IPS DF 6.9 (cell line): ENCODE measurements at regions not wholly inside any gene's neighbourhood (a gene's known extent, or its start where the extent isn't known, plus 50 kb on each side); places are given as distances from the start of the nearest gene placed in this dataset.

ENCODE experiments used
- DNase-seq: peaks from one replicate; pipeline ENCODE4 v3.0.0-alpha.2; 2013; ENCODE audit warnings: low read depth, low spot score
- H3K27ac ChIP-seq: one replicate; pipeline ENCODE4 v1.5.1; 2013; ENCODE audit warnings: low read length, control low read depth
- H3K27me3 ChIP-seq: 2 replicates; pipeline ENCODE4 v1.6.1; 2013; ENCODE audit warnings: mild to moderate bottlenecking, low read length; ENCODE audit not compliant: control insufficient read depth, insufficient read depth
- H3K36me3 ChIP-seq: 2 replicates; pipeline ENCODE4 v1.6.1; 2013; ENCODE audit warnings: low read length; ENCODE audit not compliant: control insufficient read depth, insufficient read depth
- H3K4me1 ChIP-seq: 2 replicates; pipeline ENCODE4 v1.6.1; 2013; ENCODE audit warnings: low read length; ENCODE audit not compliant: control insufficient read depth, insufficient read depth
- H3K4me3 ChIP-seq: 2 replicates; pipeline ENCODE4 v1.5.1; 2013; ENCODE audit warnings: mild to moderate bottlenecking, low read length
- H3K9me3 ChIP-seq: 2 replicates; pipeline ENCODE4 v1.6.1; 2013; ENCODE audit warnings: low read length, inconsistent platforms; ENCODE audit not compliant: control insufficient read depth, insufficient read depth
- WGBS: extraction: QIAGEN DNeasy Blood & Tissue Kit; methylation state at CpG from one replicate; pipeline ENCODE4 v1.1.7; 2013; ENCODE audit warnings: mixed read lengths, missing lambda C conversion rate; ENCODE audit not compliant: insufficient read length, insufficient coverage; 5-methylcytosine and 5-hydroxymethylcytosine counted together

DNA sequence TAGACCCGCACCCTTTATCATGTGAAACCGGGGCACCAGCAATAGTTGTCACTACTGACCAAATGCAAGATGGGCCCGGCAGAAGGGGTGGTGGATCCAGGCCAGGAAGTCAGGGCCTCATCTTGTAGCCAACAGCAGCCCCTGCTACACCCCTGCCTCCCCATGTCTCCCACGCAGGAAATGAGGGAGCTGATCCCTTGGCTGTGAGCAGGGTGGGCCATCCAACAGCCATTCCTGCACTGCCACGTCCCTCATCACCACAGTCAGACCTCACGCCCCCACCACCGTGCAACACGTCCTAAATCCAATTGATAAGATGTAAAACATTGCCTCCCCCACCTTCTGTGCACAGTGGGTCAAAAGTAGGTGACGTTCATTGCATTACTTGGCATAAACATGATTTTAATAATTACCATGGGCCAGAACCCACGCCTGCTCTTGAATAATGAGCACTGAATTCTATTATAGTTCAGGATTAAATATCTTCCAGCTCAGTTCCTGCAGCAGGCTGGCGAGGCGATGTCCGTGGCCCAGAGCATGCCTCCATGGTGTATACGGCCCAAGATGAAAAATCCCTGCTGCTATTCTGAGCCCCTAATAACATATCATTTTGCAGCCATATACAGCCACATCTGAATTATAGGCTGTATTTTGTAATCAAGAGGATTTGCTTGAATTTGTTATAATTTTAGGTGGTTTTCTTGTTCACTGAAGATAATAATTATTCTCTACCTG, 1373.8 kb downstream of the BRD1 start:
- Histone ChIP-seq H3K4me3 (no peak overlapping the region), H3K4me1 (no peaks in the 10 kb centered on the region), H3K9me3 (peaks cover 24% of the 10 kb centered on the region), H3K27me3 (no peaks in the 10 kb centered on the region), H3K36me3 (no peaks in the 10 kb centered on the region), H3K27ac (no peak overlapping the region)
- DNase-seq: no peak
- no CpG with 5 or more reads among the region's 14 CpGs for WGBS

DNA sequence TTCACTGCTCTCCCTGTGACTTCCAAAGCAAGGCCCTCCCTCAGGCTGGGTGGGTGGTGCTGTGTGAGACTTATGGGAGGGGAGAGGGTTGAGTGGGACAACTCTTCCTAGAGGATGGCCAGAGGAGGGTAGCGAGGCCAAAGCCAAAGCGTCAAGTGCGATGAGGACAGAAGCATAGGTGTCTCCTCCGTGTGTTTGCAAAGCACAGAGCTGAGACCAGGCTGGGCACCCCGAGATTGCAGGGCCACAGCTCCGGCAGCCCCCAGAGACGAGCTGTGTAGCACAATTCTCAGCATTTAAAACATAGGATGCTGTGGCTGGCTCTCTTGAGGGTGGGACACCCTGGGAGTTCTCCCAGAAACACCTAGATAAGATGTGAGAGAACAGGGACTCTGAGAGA, 1374.5 kb downstream of the BRD1 start:
- Histone ChIP-seq H3K9me3 (peaks cover 28% of the 10 kb centered on the region), H3K27ac (no peak overlapping the region), H3K4me1 (no peaks in the 10 kb centered on the region), H3K27me3 (no peaks in the 10 kb centered on the region), H3K36me3 (no peaks in the 10 kb centered on the region), H3K4me3 (no peak overlapping the region)
- no peak for DNase-seq
- WGBS: no CpG with 5 or more reads among the region's 7 CpGs

DNA sequence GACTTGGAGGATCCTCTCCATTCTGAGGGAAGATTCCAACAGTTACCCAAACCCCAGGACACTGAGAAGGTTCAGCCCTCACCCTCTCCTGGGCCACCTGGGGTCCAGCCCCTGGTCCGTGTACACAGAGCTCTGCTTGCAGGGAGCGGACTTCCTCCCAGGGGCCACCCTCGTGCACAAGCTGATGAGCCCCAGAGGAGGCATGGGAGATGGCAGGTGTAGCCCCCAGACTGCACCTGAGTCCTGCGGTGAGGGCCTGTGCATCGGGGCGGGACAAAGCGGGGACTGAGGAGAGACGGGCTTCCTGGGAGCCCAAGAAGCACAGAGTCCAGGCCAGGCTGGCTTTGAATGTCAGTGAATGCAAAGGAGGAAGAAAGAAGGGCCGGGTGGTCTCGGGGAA, 1374.9 kb downstream of the BRD1 start:
- no peaks in the 10 kb centered on the region for H3K36me3 ChIP-seq
- no peaks in the 10 kb centered on the region for H3K4me1 ChIP-seq
- DNase-seq: no peak
- WGBS: no CpG with 5 or more reads among the region's 10 CpGs
- peaks cover 30% of the 10 kb centered on the region for H3K9me3 ChIP-seq
- no peaks in the 10 kb centered on the region for H3K27me3 ChIP-seq
- H3K4me3 ChIP-seq: no peak overlapping the region
- no peak overlapping the region for H3K27ac ChIP-seq

DNA sequence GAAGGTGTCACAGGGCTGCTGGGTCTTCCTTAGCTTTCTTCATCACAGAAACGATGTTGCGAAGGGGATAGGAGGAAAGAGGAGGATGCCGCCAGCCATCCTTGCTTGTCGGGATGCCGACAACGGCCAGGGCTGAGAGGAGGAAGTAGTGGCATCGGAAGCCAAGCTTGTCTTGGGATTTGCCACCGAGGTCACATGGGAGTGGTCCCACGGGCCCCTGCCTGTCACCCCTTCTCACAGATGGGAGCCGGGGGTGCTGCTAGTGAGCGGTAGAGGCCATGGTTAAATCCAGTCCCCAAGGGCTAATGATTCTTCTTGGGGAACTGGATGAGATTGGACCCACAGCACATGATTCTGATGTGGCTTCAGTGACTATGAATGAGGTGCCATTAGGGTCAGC, 1375.8 kb downstream of the BRD1 start:
- DNase-seq: no peak
- H3K27ac ChIP-seq: no peak overlapping the region
- H3K4me3 ChIP-seq: no peak overlapping the region
- H3K4me1 ChIP-seq: no peaks in the 10 kb centered on the region
- H3K27me3 ChIP-seq: no peaks in the 10 kb centered on the region
- peaks cover 30% of the 10 kb centered on the region for H3K9me3 ChIP-seq
- no peaks in the 10 kb centered on the region for H3K36me3 ChIP-seq
- WGBS: no CpG with 5 or more reads among the region's 11 CpGs

DNA sequence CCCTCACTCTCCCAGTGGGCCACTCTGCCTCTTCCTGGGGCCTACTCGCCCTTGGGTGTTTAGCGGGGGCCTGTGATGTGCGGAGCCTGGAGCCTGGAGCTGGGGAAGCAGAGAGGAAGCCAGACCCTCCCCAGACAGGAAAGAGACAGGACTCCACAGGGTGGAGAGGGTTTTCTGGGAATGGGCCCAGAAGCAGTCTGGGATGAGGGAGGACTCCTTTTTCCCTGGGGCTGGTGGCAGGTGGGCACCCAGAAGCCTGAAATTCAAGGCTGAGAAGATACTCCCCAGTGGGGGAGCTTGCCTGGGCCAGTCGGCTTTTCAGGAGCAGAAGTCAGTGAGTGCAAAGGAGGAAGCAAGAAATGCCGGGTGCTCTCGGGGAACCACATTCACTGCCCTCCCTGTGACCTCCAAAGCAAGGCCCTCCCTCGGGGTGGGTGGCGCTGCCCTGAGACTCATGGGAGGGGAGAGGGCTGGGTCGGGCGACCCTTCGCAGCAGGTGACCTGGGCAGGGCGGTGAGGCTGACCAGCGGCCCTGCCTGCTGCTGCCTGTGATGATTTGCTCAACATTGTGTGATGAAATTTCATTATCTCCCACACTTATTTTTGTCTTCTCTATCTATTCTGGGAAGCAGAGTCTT, 1377.4 kb downstream of the BRD1 start:
- Histone ChIP-seq H3K4me3 (no peak overlapping the region), H3K9me3 (peaks cover 33% of the 10 kb centered on the region), H3K36me3 (no peaks in the 10 kb centered on the region), H3K4me1 (no peaks in the 10 kb centered on the region), H3K27me3 (no peaks in the 10 kb centered on the region), H3K27ac (no peak overlapping the region)
- no CpG with 5 or more reads among the region's 13 CpGs for WGBS
- no peak for DNase-seq

DNA sequence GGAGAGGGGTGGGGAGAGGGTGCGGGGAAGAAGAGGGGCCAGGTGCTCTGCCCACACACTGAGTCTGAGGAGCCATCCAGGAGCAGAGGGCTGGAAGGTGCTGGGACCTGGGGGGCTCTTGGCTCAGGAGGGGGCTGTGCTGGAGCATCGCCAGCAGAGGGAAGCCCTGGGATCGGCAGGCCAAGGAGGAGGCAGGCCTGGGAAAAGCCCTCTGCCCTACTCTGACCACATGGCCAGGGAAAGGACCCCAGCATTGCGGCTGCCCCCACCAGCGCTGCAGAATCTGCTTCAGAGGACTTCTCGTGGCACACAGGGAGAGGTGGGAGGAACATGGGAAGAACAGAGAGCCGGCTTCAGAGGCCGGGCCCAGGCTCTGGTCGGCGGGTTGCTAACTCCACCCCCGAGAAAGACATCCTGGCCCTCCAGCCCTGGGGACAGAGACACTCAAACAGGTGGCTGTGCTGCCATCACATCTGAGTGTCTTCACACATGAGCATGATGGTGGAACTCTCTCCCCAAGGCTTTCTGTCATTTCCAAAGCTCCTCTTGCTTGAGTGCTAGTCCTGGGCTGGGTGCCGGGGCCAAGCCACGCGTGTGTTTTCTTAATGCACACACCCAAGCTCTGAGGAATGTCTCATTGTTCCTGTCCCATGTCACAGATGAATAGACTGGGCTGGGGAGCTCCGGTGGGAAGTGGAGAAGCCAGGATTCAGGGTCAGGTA, 1378.0 kb downstream of the BRD1 start:
- Histone ChIP-seq H3K27ac (no peak overlapping the region), H3K9me3 (peaks cover 34% of the 10 kb centered on the region), H3K36me3 (no peaks in the 10 kb centered on the region), H3K4me3 (no peak overlapping the region), H3K4me1 (no peaks in the 10 kb centered on the region), H3K27me3 (no peaks in the 10 kb centered on the region)
- WGBS: no CpG with 5 or more reads among the region's 15 CpGs
- DNase-seq: no peak

DNA sequence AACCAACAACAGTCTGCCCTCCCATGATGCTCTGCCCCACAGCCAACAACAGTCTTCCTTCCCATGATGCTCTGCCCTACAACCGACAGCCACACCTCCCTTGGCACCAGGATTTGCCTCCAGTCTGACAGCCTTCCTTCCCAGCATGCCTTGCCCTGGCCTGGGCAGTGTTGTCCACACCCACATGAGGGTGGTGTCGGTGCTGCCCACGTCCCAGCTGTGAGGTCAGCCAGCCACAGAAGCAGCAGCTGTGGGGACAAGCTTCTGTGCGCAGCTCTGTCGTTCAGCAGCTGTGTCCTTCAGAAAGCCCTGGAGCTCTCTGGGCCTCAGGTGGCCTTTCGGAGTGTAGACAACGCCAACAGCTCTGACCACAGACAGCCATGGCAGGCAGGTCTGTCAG, 1378.9 kb downstream of the BRD1 start:
- no peak for DNase-seq
- no CpG with 5 or more reads among the region's 7 CpGs for WGBS
- H3K27me3 ChIP-seq: no peaks in the 10 kb centered on the region
- no peaks in the 10 kb centered on the region for H3K36me3 ChIP-seq
- no peak overlapping the region for H3K27ac ChIP-seq
- H3K4me3 ChIP-seq: no peak overlapping the region
- peaks cover 31% of the 10 kb centered on the region for H3K9me3 ChIP-seq
- H3K4me1 ChIP-seq: no peaks in the 10 kb centered on the region

DNA sequence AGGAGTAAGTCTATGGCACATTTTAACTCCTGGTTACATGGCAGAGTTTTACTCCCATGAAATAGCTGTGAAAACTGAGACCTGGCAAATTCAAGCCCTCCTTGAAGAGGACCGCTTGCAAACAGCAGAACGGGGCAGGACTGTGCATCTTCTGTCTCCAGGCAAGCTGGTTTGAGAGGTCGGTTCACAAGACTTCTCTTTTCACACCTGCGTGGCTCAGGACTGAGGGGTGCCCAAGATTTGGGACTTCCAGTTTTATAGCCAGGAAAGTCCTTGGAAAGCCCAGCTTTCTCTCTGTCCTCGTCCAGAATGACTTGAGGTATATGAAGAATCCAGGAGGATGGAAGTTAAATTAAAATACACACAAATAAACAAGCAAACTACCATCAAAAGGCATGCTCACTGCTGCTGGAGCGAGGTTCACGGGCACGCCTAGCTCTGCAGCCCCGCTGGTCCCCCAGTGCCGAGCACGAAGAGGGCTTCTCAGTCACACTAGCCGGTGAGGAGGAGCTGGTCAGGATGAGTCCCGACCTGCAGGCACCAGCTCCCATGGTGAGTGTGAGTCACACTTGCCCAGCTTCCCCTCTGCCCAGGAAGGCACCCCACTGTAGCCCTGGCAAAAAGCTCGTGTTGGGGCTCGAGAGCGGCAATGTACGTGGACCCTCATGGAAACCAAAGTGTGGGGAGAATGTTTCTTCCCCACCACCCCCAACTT, 1382.4 kb downstream of the BRD1 start:
- no peaks in the 10 kb centered on the region for H3K4me1 ChIP-seq
- no CpG with 5 or more reads among the region's 17 CpGs for WGBS

DNA sequence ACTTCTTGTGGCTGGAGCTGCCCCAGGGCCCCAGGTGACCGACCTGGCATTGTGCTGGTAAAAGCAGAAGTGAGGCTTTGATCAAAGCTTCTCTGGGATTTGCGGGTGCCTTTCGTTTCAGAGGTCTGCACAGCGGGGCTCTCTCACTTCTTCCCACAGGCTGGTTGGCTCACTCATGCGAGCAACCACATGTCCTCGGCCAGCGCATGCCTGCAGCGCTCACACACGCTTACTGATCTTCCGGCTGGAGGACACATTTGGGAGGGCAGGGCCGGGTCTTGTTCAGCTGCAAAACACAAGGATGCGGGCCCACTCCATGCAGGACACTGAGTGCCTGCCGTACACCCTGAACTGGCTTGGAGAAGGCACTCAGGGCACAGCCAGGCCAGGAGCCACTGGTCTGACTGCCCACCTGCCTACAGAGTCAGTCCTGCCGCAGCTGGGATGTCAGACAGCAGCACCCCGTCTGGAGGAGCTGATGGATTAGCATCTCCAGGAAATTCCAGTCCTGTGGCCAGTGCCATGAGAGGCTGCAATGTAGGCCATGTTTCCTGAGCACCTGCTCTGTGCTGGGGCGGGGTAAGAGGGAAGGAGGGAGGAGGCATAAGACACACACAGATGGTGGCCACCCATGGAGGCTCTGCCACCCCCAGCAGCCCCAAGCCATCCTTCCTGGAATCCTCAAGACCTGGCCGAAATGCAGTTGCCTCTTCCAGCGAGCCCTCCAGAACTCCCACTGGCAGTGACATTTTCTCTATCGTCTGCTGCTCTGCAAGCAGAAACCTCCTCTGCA, 1383.2 kb downstream of the BRD1 start:
- no peaks in the 10 kb centered on the region for H3K4me1 ChIP-seq
- no peak for DNase-seq
- peaks cover 30% of the 10 kb centered on the region for H3K9me3 ChIP-seq
- no peak overlapping the region for H3K27ac ChIP-seq
- no peaks in the 10 kb centered on the region for H3K27me3 ChIP-seq
- H3K36me3 ChIP-seq: no peaks in the 10 kb centered on the region
- WGBS: no CpG with 5 or more reads among the region's 19 CpGs
- no peak overlapping the region for H3K4me3 ChIP-seq

More for the DNA sequence above, 1382.4 kb downstream of the BRD1 start:
- Histone ChIP-seq H3K36me3 (no peaks in the 10 kb centered on the region), H3K27ac (no peak overlapping the region), H3K4me3 (no peak overlapping the region), H3K9me3 (peaks cover 28% of the 10 kb centered on the region), H3K27me3 (no peaks in the 10 kb centered on the region)
- no peak for DNase-seq

DNA sequence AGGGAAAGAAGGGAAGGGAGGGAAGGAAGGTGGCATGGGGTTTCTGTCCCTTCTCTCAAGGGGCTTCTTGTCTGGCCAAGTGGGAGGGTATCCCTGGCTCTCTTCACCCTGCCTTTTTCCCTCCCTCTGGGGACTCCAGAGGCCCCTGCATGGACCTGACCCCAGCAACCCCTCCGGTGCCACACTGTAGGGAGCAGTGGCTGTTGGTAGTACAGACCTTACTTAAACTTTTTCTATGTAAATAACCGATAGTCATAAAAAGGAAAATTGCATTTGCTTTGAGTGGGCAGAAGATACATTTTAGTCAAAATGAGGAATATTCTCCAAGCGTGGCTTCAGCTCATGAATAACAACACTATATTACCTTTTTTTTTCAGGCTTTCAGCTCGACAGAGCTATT, 1384.0 kb downstream of the BRD1 start:
- Histone ChIP-seq H3K27me3 (no peaks in the 10 kb centered on the region), H3K4me3 (no peak overlapping the region), H3K9me3 (peaks cover 29% of the 10 kb centered on the region), H3K36me3 (no peaks in the 10 kb centered on the region), H3K4me1 (no peaks in the 10 kb centered on the region; the same call in 1 of the 2 replicates), H3K27ac (no peak overlapping the region)
- WGBS: no CpG with 5 or more reads among the region's 4 CpGs
- DNase-seq: no peak
